NCI-H2171 treated with DMSO at 0.1 percent for 48 hours (cell line): ENCODE measurements at regions not wholly inside any gene's neighbourhood (a gene's known extent, or its start where the extent isn't known, plus 50 kb on each side); places are given as distances from the start of the nearest gene placed in this dataset.
"Not testable (repeated sequence)": the region's sequence is repeated elsewhere in the genome, so short reads cannot be mapped to it uniquely, and the experiment has no call there.

Experiments
- DNase-seq: peaks from one replicate; lab custom pipeline; 2025; lab: John Stamatoyannopoulos, UW

DNA sequence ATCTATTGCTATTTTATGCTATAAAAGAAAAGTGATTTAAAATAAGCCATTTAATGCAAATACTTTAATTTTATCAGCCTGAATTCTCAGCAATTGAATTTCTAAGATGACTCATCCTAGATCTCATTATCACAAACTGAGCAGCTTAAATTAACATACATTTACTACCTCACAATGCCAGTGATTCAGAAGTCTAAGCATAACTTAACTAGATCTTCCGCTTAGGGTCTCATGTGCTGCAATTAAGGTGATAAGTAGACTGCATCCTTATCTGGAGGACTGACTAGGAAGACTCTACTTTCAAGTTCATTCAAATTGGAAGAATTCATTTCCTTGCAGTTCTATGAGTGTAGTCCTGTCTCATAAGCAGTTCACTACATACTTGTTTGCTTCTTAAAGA, 286.6 kb downstream of the COL11A1 start:
- DNase-seq: no peak

DNA sequence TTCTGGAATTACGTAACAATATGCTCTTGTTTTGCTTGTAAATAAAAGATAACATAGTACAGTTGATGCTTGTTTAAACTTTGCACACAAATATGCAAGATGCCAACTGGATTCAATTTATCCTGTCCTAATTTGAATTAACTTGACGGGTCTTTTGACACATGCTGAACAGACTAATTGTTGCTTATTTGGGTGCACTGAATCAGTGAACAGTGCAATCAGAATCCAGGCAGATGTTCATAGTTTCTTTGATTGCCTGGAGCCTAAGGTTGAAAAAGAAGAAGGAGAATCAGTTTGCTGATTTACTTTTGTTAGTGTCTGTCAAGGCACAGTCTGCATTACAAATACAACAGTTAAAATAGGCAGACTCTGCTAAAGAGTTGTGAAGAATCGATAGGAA, 307.9 kb downstream of the COL11A1 start:
- DNase-seq: no peak

DNA sequence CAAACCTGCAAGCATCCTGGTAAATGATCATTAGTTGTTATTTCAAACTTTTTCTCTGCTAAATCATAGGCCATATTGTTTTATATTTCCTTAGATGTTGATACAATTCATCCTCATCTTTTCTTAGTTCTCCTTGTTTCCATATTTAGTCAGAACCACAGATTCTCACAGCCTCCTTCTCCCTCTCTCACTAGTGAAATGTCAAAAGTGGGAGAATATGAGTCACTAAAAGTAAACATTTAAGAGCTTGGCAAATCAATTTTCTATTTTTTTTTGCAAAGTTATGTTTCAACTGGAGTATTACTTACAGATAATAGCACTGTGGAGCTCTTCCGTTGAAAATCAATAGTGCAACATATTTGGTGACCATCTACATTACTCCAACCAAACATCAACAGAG, 308.8 kb downstream of the COL11A1 start:
- no peak for DNase-seq

DNA sequence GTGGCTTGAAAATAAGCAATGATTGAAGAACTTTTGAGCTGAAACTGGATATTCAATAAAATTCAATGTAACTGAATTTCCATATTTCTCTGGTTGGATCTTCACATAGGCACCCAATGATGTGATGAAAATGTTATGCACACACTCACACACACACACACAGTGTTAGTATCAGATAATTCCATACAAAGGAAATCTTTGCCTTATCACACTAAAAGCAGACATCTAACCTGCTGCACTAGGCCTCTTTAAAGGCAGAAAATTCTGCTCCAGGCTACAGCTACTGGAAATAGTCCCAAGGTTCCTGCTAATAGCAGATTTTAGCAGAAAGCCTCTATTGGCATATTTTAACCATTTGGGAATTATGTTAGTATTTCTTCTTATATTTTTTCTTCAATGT, 309.6 kb downstream of the COL11A1 start:
- no peak for DNase-seq

DNA sequence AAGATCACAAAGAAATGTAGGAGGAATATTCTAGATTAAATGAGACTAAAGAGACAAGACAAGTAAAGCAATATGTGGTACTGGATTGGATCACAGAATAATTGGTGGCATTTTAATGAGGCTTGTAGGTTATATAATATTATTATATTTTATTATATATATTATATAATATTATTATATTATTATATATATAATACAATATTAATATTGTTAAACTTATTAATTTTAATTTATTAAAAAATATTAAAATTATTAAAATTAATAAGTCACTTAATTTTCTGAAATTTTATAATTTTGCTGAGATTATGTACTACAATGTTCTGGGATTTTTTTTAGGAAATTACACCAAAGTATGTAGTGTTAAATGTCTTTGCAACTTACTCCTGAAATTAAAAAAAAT, 311.9 kb downstream of the COL11A1 start:
- DNase-seq: no peak

DNA sequence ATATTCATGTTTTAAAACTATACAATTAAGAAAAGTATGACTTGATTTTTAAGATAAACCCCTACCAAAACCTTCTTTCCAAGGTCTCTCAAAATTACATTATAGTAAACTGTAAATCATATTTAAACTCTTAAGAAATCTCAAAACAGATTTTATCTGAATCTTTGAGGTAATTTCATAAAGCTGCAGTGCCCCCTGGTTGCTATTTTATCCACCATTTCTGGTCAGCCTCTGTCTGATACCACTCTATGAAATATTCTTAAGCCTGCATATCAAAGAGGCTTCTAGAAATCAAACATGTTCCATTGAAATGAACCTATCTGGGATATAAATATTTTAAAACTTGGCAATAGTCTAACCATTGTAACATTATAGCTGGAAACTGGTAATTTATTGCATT, 317.3 kb downstream of the COL11A1 start:
- DNase-seq: no peak

DNA sequence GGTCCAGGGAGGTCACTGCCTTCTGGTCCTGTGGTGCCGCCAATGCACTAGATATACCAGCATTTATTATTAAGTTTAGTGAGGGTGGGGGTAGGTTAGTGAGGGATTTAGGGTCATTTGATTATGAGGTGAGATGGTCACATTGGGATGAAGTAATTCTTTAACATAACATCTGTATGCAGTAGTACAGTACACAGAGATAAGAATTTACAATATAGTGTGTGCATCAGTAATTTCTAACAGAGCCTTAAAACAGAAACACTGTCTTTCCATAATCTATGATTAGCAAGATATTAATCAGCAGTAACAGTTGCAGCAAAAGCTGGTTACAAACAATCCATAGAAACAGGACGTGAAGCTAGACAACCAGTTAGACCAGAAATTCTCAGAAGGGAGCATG, 318.4 kb downstream of the COL11A1 start:
- DNase-seq: not testable (repeated sequence)

DNA sequence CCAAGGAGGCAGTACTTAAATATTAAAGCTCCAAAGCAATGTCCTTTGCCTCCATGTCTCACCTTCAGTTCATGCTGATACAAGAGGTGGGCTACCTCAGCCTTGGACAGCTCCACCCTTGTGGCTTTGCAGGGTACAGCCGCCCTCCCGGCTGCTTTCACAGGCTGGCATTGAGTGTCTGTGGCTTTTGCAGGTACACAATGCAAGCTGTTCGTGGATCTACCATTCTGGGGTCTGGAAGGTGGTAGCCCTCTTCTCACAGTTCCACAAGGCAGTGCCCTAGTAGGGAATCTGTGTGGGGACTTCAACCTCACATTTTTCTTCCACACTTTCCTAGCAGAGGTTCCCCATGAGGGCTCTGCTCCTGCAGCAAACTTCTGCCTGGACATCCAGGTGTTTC, 324.8 kb downstream of the COL11A1 start:
- DNase-seq: no peak

DNA sequence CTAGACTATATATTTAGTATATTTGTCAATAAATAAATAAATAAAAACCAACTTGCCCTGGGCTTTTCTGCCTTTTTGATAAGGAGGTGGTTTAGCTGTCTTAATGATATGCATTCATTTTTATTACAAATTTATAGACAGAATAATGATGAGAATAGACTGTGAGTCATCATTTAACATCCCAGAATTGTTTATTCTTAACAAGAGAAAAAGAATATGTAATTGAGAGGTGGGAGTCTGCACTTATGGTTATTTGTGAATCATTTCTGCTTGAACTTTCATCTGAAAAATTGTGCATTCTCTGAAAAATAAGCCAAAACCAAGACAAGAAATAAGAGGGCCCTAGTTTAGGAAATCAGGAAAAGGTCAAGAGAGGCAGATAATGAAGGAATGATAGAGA, 326.2 kb downstream of the COL11A1 start:
- no peak for DNase-seq

DNA sequence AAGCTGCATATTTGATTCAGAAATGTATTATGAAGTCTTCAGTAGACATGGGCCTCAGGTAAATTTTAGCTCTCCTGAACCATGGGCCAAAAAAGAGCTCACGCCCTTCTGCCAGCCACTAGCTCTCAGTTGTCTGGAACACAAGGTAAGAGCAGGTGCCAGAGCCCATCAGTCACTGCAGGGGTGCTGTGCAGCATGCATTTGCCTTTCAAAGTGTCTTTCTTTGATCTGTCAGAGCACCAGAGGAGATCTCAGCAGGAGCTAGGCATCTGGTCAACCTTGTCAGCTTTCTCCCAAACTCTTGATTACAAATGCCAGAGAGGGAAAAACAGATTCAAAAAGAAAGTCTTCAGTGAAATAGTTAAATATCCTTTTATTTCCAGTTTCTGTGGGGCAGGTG, 332.3 kb downstream of the COL11A1 start:
- DNase-seq: no peak

DNA sequence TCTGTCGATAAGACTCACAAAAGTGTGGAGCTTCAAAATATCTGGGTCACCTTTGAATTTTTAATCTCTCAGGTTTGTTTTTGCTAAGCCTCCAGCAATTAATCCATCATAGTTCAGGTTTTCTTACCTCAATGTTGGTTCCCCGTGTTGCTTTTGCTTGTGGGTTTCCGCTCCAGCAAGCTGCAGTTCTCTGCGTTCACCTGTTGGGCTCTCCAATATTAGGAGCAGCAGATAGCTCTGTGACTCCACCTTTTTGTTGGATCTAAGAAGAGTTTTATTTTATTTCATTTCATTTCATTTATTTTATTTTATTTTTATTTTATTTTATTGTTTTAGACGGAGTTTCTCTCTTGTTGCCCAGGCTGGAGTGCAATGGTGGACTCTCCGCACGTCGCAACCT, 335.5 kb downstream of the COL11A1 start:
- no peak for DNase-seq

DNA sequence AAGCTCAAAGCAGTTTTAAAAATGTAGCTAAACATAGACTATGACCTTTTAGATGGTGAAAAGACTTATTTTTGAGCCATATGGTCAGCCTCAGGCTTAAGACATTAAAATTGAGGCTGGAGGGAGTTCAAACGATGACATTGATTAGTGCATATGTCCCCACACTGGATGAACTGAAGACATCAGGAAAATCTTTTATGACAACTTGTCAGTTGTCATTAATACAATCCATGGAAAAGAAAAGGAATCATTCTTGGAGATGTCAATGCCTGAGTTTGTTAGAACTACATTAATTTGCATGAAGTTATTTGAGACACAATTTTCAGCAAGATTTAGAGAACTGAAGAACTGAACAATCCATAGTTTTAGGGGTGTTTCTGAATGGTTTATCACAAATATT, 349.9 kb downstream of the COL11A1 start:
- DNase-seq: no peak

DNA sequence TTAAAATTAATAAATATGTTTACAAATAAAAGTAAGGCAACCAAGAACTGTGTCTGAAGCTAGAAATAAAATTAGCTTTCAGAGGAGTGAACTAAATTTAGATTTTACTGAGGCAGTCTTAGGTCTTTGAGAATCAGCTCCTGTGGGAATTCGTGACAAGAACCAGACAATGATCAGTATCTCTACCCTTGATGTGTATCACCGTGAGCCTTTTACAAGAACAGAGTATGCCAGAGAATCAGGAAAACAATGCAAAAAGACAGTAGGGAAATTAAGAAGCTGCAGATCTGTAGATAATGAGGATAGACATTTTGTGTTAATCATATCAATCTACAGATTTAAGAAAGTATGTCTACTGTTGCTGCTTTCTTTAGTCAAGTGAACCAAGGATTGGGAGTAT, 351.0 kb downstream of the COL11A1 start:
- no peak for DNase-seq

DNA sequence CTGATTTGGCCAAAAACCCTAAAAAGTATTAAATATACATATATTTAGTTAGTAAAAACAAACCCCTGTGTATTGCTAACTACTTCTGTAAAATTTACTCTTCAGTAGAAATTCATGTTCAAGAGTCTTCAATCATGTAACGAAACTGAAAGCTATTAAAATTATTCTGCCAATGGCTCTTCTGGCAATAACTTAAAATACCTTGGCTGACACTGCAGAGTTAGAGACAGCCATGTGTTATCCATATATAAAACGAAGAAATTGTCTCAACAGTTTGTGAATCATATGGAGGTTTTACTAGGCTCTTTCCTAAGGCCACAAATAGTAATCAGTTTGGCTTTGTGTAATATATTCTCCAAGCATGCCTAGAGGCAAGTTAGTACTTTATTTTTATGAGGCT, 357.2 kb downstream of the COL11A1 start:
- no peak for DNase-seq

DNA sequence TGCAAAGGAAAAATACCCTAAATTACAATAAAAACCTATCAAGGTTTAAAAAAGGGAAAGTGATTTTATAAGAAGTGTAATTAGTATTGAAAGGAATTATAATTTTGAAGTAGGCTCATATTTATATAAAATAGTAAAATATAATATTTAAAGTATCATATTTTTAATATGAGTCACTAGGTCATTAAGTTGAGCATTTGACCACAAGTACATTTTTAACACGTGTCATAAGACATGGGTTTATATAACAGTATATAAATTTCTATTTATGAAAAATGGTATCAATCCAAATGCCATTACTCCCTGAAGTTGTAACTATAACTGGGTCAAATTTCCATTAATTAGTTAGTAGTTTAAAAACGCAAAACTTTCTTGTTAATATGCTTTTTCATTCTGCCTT, 365.9 kb downstream of the COL11A1 start:
- DNase-seq: no peak

DNA sequence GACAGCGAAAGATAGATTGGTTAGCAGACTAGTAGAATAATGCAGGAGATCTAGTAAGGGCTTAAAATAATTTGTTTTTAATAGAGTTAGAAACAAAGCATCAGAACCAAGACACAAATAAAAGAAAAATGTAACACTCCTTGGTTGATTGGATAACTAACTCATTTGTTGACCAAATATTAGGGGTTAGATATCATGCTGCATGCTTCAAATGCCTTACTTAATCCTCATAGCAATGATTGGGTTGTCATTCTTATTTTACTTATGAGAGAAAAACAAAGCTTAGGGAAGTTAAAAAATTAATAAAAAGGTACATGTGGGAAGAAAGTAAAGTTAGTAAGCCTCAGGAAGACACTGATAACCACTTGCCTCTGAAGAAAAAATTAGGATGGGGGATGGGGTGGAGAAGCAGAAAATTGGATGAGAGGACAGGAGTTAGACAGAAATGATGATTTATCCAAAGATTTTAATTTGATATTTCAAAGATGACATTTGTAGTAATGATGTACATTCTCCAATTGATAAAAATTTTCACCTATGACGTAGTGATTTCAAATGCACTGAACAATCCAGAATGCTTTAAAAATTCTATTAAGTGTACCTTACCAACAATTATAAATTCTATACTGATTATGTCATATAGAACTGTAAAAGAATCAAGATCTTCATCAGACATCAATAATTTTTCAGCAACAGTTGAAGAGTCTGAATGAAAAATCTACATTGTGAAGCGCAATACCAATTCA, 374.7 kb downstream of the COL11A1 start:
- DNase-seq: no peak

DNA sequence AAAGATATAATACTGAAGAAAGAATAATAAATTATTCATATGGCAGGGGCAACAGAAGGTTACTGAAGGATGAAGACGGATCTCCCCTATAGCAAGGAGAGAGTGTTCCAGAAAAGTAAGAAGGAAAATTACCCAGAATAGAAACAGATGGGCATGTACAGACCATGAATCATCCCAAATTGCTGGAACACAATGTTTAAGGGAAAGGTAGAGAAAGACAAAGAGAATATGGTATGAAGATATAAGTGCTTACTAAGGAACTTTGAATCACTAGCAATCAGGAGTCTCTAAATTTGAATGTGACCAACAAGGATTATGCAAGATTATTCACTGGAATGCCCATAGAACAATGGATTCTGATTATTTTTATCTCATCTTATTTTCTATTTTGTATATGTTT, 375.4 kb downstream of the COL11A1 start:
- no peak for DNase-seq

DNA sequence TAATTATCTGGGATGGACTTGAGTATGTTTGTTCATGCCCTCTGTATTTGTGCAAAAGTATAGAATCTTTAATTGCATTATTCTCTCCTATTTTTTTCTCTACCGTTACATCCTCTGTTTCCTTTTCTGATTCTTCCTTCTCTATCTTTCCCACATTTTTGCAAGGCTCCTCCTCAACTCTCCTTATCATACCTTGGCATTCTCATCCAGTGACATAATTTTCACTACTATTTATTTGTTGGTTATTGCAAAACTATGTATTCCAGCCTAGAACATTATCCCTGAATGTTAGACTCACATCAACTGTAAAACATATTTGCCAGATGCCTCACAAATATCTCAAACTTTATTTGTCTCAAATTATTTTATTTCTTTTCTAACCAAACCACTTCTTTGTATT, 381.9 kb downstream of the COL11A1 start:
- no peak for DNase-seq

DNA sequence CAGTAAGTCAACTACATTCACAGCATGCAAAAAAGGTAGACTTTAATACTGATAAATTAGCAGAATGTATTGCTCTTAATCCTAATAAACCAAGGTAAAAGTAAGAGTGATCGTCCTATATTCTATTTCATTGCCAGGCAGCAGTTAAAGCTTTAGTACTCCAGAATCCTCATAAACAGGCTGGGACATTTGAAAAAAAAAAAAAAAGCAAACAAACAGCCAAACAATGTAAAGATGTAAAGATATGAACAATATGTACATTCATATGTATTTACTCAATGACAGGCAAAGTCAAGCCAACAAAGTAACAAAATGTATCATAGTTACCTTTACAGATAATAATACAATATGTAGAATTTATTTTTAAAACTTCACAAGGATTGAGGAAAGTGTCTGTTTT, 383.6 kb downstream of the COL11A1 start:
- no peak for DNase-seq

DNA sequence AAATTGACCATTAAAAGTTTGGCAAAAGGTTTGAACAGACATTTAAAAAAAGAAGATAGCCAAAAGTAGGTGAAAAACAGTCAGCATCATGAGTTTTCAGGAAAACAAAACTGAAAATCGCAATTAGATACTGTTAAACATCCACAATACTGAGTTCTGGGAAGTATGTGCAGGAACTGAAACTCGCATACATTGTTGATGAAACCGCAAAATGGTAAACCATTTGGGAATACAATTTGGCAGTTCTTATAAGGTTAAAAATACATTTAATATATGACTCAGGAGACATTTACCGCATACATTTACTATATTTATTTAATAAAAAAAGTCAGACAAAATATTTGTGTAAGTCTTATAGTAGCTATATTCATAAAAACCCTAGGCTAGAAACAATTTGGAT, 393.2 kb downstream of the COL11A1 start:
- no peak for DNase-seq

DNA sequence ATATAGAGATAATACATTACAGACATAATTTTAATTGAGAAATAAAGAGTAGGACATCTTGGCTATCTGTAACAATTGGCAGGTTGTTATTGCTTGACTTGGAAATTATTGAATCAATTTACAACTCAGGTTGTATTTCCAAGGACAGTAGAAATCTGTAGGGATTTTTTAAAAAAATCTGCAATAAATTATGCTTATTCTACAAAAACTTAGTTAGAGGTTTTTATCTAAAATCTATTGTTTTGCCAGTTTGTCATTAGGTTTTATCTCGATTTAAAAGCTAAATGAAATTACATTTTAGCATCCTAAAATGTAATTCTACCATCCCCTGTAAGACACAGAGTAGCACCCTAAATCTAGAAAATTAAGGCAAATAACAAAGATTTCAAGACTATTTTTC, 408.8 kb downstream of the COL11A1 start:
- no peak for DNase-seq

DNA sequence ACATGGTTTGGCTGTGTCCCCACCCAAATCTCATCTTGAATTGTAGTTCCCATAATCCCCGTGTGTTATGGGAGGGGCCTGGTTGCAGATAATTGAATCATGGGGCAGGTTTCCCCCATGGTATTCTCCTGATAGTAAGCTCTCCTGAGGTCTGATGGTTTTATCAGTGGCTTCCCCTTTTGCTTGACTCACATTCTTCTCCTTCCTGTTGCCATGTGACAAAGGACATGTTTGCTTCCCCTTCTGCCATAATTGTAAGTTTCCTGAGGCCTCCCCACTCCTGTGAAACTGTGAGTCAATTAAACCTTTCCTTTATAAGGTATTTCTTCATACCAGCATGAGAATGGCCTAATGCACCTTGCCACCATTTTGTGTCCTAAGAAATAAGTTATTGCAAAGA, 415.0 kb downstream of the COL11A1 start:
- no peak for DNase-seq

DNA sequence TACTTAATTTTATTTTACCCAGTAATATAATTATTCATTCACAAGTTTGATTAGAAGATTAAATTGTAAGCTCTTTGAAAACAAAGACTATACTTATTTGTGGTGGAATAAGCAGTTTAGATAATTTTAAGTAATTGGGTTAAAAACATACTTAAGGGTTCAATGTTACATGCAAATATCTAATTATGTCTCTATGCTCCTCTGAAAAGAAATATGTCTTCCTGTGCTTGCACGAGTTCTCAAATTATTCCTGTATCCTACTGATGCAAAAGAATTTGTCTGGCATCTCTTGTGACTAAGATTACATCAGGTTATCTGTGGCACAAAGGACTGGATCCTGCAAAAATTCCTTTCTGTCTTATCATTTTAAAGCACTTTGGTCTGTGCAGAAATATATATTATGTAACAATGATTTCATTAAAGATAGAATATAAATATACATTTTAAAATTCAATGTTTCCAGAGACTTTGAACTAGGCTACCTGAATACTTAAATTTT, 416.7 kb downstream of the COL11A1 start:
- no peak for DNase-seq

DNA sequence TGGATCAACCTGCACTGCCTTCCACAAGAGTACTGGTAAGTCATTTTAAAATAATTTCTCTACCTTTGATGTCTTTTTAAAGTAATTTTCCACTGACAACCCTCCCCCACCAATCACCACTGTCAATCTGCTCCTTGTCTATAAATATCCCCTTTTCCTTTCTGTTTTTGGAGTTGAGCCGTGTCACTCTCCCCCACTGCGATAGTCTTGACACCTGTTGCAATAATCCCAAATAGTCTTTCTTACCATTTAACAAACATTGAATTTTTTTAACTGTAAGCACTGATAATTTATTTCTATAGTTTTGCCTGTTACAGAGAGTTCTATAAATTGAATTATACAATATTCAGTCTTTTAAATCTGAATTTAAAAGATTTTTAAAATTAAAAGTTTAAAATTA, 420.9 kb downstream of the COL11A1 start:
- no peak for DNase-seq
